GM12878 (cell line): ENCODE measurements at regions not wholly inside any gene's neighbourhood (a gene's known extent, or its start where the extent isn't known, plus 50 kb on each side); places are given as distances from the start of the nearest gene placed in this dataset.
A peak's percentile ranks its signal among the peaks of the same experiment; 100 is the strongest.

Experiments used
- ATAC-seq: fragments of 200-7000 bp; cut with Tn5 transposase; 3 replicates; pipeline ENCODE4 v1.9.1; 2020; ENCODE audit warnings: mild to moderate bottlenecking, moderate library complexity
- BruUV-seq: library from RNA; stranded (reverse); fragments of 400-500 nt; replicated peaks from 2 replicates; lab custom pipeline; 2021; lab: Mats Ljungman, UMichigan
- CTCF ChIA-PET: fragments of 300-600 bp; sonication (Branson Sonifier 250); formaldehyde crosslinking; extraction: SDS; loops from one replicate; lab custom pipeline; 2021; ENCODE audit warnings: inconsistent platforms; lab: Yijun Ruan, JAX
- POLR2A ChIA-PET: fragments of 350-600 bp; formaldehyde crosslinking; extraction: SDS; loops from one replicate; lab custom pipeline; 2021; ENCODE audit warnings: inconsistent platforms; lab: Charles Lee
- RAD21 ChIA-PET: fragments of 300-600 bp; sonication (Branson Sonifier 250); formaldehyde crosslinking; loops from one replicate; lab custom pipeline; 2023; ENCODE audit warnings: antibody characterized with exemption; ENCODE audit not compliant: unreplicated experiment; lab: Charles Lee
- SMC1A ChIA-PET: fragments of 300-600 bp; sonication (Branson Sonifier 250); formaldehyde crosslinking; loops from one replicate; lab custom pipeline; 2023; ENCODE audit not compliant: unreplicated experiment, uncharacterized antibody; lab: Charles Lee
- DNase-seq: peaks from one replicate; pipeline ENCODE4 v3.0.0-alpha.2; 2011; ENCODE audit warnings: low read depth, low spot score
- FAIRE-seq: peaks from 3 replicates; lab custom pipeline; 2011; peaks lifted over from hg19 to GRCh38; lab: Jason Lieb, UNC
- H2AFZ ChIP-seq: 2 replicates; pipeline ENCODE4 v1.6.0; 2011; ENCODE audit warnings: low read depth, low read length, control low read depth; ENCODE audit not compliant: control insufficient read depth
- H3K27ac ChIP-seq: 2 replicates; pipeline ENCODE4 v1.5.1; 2011; ENCODE audit warnings: control low read depth; ENCODE audit not compliant: control insufficient read depth, insufficient read depth
- H3K27me3 ChIP-seq, 2 experiments: replicated peaks in 1 of 2; 2 replicates each; pipeline versions ENCODE4 v1.6.0 to v1.6.1; 2011; ENCODE audit warnings: low read length in 1 of 2; ENCODE audit not compliant: control insufficient read depth in 2 of 2, insufficient read depth in 2 of 2
- H3K36me3 ChIP-seq, 2 experiments: 2 replicates each; pipeline ENCODE4 v1.5.1; 2011; ENCODE audit warnings: low read length in 1 of 2; ENCODE audit not compliant: control insufficient read depth in 2 of 2, insufficient read depth in 2 of 2
- H3K4me1 ChIP-seq: 2 replicates; pipeline ENCODE4 v1.6.1; 2011; ENCODE audit warnings: mild to moderate bottlenecking, low read length, moderate library complexity, mixed read lengths; ENCODE audit not compliant: control insufficient read depth, insufficient read depth
- H3K4me2 ChIP-seq: 2 replicates; pipeline ENCODE4 v1.6.0; 2011; ENCODE audit warnings: control low read depth; ENCODE audit not compliant: control insufficient read depth, insufficient read depth
- H3K4me3 ChIP-seq: fragments of 200-600 bp; sonication (generic); 2 replicates; pipeline ENCODE4 v1.5.1; 2016
- H3K79me2 ChIP-seq: 2 replicates; pipeline ENCODE4 v1.6.0; 2011; ENCODE audit warnings: low read length; ENCODE audit not compliant: control insufficient read depth, insufficient read depth
- H3K9ac ChIP-seq: 2 replicates; pipeline ENCODE4 v1.8.0; 2011; ENCODE audit warnings: low read length, control low read depth, mixed read lengths; ENCODE audit not compliant: control insufficient read depth, insufficient read depth
- H3K9me3 ChIP-seq: replicated peaks from 3 replicates; pipeline ENCODE4 v1.5.1; 2011; ENCODE audit warnings: mild to moderate bottlenecking, low read length; ENCODE audit not compliant: control insufficient read depth, insufficient read depth
- H4K20me1 ChIP-seq: 2 replicates; pipeline ENCODE4 v1.6.0; 2011; ENCODE audit not compliant: control insufficient read depth, insufficient read depth
- CEBPB ChIP-seq, 2 experiments: fragments of 150-350 bp in 1 of 2; IDR thresholded peaks; 2 replicates each; pipeline ENCODE4 v1.6.1; 2012 to 2014; ENCODE audit warnings: low read depth in 2 of 2, low read length in 2 of 2, borderline replicate concordance in 1 of 2, inconsistent platforms in 1 of 2
- GABPA ChIP-seq: IDR thresholded peaks from 2 replicates; pipeline ENCODE4 v1.6.1; 2014; ENCODE audit warnings: antibody characterized with exemption, low read depth, mild to moderate bottlenecking, inconsistent platforms
- GATAD2B ChIP-seq: fragments of 450-650 bp; conservative IDR thresholded peaks from 2 replicates; pipeline ENCODE4 v1.6.1; 2017; ENCODE audit warnings: low read depth, mild to moderate bottlenecking, moderate library complexity
- HCFC1 ChIP-seq: fragments of 150-350 bp; IDR thresholded peaks from 2 replicates; pipeline ENCODE4 v1.6.1; 2014; ENCODE audit warnings: low read length
- IKZF1 ChIP-seq: fragments of 450-650 bp; conservative IDR thresholded peaks from 2 replicates; pipeline ENCODE4 v1.6.1; 2017; ENCODE audit warnings: antibody characterized with exemption, mild to moderate bottlenecking
- IKZF2 ChIP-seq, 2 experiments: fragments of 450-650 bp; IDR thresholded peaks; 2 replicates each; pipeline ENCODE4 v1.6.1; 2017; ENCODE audit warnings: mild to moderate bottlenecking in 2 of 2, moderate library complexity in 2 of 2
- MEF2B ChIP-seq: fragments of 450-650 bp; IDR thresholded peaks from 2 replicates; pipeline ENCODE4 v1.6.1; 2018; ENCODE audit warnings: mild to moderate bottlenecking, moderate library complexity; ENCODE audit not compliant: partially characterized antibody, poor library complexity, severe bottlenecking
- MYC ChIP-seq: IDR thresholded peaks from 2 replicates; pipeline ENCODE4 v1.6.1; 2011; ENCODE audit warnings: mild to moderate bottlenecking, low read length, moderate library complexity, inconsistent platforms; ENCODE audit not compliant: insufficient read depth, insufficient replicate concordance, insufficient read length, severe bottlenecking
- POLR2A ChIP-seq: IDR thresholded peaks from 2 replicates; pipeline ENCODE4 v1.6.1; 2011; ENCODE audit warnings: low read depth, mild to moderate bottlenecking, low read length
- POLR2AphosphoS5 ChIP-seq: IDR thresholded peaks from 2 replicates; pipeline ENCODE4 v1.6.1; 2011; ENCODE audit warnings: mild to moderate bottlenecking, low read length, inconsistent platforms
- TCF12 ChIP-seq: IDR thresholded peaks from 2 replicates; pipeline ENCODE4 v1.6.1; 2011; ENCODE audit warnings: low read depth, mild to moderate bottlenecking, low read length
- TCF3 ChIP-seq: IDR thresholded peaks from 2 replicates; pipeline ENCODE4 v1.6.1; 2012; ENCODE audit warnings: low read depth, mild to moderate bottlenecking, low read length, borderline replicate concordance; ENCODE audit not compliant: insufficient read depth
- ZBTB11 ChIP-seq: fragments of 450-650 bp; formaldehyde crosslinking; IDR thresholded peaks from 2 replicates; pipeline ENCODE4 v1.5.0; 2022; ENCODE audit warnings: mild to moderate bottlenecking, missing genetic modification characterization
- ZBTB40 ChIP-seq: fragments of 450-650 bp; IDR thresholded peaks from 2 replicates; pipeline ENCODE4 v1.6.1; 2016; ENCODE audit warnings: mild to moderate bottlenecking, moderate library complexity, borderline replicate concordance
- WGBS: methylation state at CpG from one replicate; pipeline ENCODE4 v1.1.6; 2016; ENCODE audit warnings: low lambda C conversion rate; ENCODE audit not compliant: insufficient replicate concordance, insufficient coverage; ENCODE audit errors: missing lambda C conversion rate; 5-methylcytosine and 5-hydroxymethylcytosine counted together
- in situ Hi-C: fragments of 300-500 bp; cut with MboI; formaldehyde crosslinking; loops from 9 replicates; pipeline ENCODE4 v1.14.3; 2018; ENCODE audit warnings: mixed read lengths
- intact Hi-C: fragments of 100-400 bp; cut with micrococcal nuclease; formaldehyde crosslinking; loops from one replicate; pipeline ENCODE4 v1.14.2; 2022; ENCODE audit not compliant: unreplicated experiment

GRCh38 chr6:28586962-28587745 is 61.5 kb downstream of the GPX5 start:
- Histone ChIP-seq H3K4me1 (no peaks in the 10 kb centered on the region), H4K20me1 (no peaks in the 10 kb centered on the region), H3K27ac (peak overlapping the region; percentile 1; the same call in 1 of the 2 replicates), H3K9ac (peak overlapping the region; percentile 54), H3K9me3 (no peaks in the 10 kb centered on the region), H2AFZ (peak overlapping the region; percentile 98), H3K79me2 (no peaks in the 10 kb centered on the region; the same call in 1 of the 2 replicates), H3K27me3 (no peaks in the 10 kb centered on the region), H3K4me3 (peak overlapping the region; percentile 73), H3K36me3 (no peaks in the 10 kb centered on the region), H3K4me2 (peak overlapping the region; percentile 74)
- BruUV-seq, result no TSS peak
- intact Hi-C loops (loop anchor here (2.0 to 5.0 kb wide), 2 partner anchors 44 to 190 kb away; partner anchors contain the start of gene ZSCAN12), in situ Hi-C loops (no loop called here)
- 7% methylated on average over 42 of the region's 42 CpGs for WGBS
- ChIA-PET SMC1A (interaction anchor here (1.7 kb wide), 1 partner anchor 49 kb away, joined by 4 read pairs; no protein-coding TSS in a partner anchor), CTCF (interaction anchor here (1.1 kb wide), 1 partner anchor 52 kb away, joined by 3 read pairs; no protein-coding TSS in a partner anchor), POLR2A (no interaction called here), RAD21 (interaction anchor here (0.7 kb wide), 1 partner anchor 776 kb away, joined by 3 read pairs; no protein-coding TSS in a partner anchor)
- DNase-seq, result no peak
- FAIRE-seq, result no peak
- ATAC-seq, result peak; percentile 90
- peak; percentile 86 for TF ChIP-seq POLR2AphosphoS5
- no peak for TF ChIP-seq CEBPB (IDR thresholded peaks at IDR 0.05; ENCODE audit: borderline replicate concordance in 1 of 2, low read depth in 2 of 2, low read length in 2 of 2)
- 0 out of 4 replicates have a peak, but pooled peaks of 1 of the 2 experiments have one; percentile 10 for TF ChIP-seq IKZF2 (IDR thresholded peaks at IDR 0.05)
- TF ChIP-seq TCF3, result peak; percentile 54; the same call in 1 of the 2 replicates
- TF ChIP-seq ZBTB11 (CRISPR knock-in tag), result peak; percentile 74
- peak; percentile 48; the same call in 1 of the 2 replicates for TF ChIP-seq IKZF1
- peak; percentile 86 for TF ChIP-seq POLR2A
- peak; percentile 90 for TF ChIP-seq ZBTB40
- TF ChIP-seq MYC, result no peak
- peak; percentile 84 for TF ChIP-seq GABPA
- 0 out of 2 replicates have a peak, but pooled peaks have one; percentile 45 for TF ChIP-seq GATAD2B
- TF ChIP-seq MEF2B, result peak; percentile 18
- 0 out of 2 replicates have a peak, but pooled peaks have one; percentile 21 for TF ChIP-seq TCF12
- TF ChIP-seq HCFC1, result peak; percentile 51; the same call in 1 of the 2 replicates
